NCI-H1694 treated with DMSO at 0.1 percent for 48 hours (cell line): ENCODE measurements at regions not wholly inside any gene's neighbourhood (a gene's known extent, or its start where the extent isn't known, plus 50 kb on each side); places are given as distances from the start of the nearest gene placed in this dataset.
"Not testable (repeated sequence)": the region's sequence is repeated elsewhere in the genome, so short reads cannot be mapped to it uniquely, and the experiment has no call there.

Experiments used
- DNase-seq: peaks from one replicate; lab custom pipeline; 2025; lab: John Stamatoyannopoulos, UW

GRCh38 chr5:57394421-57395210, 88.0 kb downstream of the ACTBL2 start:
- no peak for DNase-seq

DNA sequence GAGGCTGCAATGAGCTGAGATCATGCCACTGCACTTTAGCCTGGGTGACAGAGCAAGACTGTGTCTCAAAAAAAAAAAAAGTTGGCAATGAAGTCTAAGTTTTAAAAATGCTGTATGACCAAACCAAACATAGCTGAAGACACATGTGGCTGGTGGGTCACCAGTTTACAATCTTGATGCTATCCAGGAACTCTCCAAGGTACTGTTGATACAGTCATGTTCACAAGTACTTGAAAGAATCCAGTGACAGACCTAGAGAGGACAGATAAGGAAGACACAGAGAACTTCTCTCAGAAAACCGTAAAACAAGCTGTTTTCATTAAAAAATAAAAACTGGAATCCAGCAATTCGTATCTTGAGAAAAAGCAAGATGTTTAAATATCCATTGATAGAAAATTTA, 95.7 kb downstream of the ACTBL2 start:
- DNase-seq = no peak

- DNase-seq = no peak
Observed at GRCh38 chr5:57383093-57383861, 99.3 kb downstream of the ACTBL2 start.

GRCh38 chr5:57382655-57383054, 100.0 kb downstream of the ACTBL2 start:
- DNase-seq = no peak

DNA sequence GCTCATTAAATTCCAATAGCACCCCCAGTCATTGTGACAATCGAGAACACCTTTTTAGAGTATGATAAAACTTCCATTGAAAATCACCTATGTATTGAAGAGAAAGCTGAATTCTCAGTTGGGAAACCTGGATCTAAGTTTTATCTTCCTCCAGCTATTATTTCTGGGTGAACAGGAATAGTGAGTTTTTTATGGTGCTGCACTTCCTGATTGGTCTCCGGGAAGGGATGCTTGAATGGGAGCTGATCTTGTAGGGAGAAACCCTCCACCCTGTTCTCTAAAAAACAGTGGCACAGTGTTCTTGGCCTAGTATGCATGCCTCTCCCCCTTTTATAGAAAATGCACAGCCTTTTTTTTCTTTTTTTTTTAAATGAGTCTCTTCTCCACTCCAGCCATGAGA, 112.2 kb downstream of the ACTBL2 start:
- no peak for DNase-seq

DNA sequence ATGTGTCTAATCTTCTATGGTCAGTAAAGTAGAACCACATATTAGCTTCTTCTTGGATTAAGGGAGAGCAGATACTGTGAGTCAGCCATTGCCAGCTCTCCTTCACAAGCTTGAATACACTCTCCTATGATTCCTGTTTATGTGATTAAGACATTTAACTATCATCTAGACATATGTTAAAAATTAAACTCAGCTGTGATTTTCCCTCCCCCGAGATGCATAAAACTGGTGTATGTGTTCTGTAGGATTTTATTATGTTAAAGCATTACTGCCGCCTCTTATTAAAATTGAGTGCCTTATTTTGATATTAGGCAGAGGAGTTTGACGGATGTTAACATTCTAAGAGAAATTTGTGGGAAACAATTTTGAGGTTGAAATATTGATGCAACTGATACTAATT, 114.6 kb downstream of the ACTBL2 start:
- DNase-seq = no peak

GRCh38 chr5:57366744-57367143, 115.9 kb downstream of the ACTBL2 start:
- no peak for DNase-seq

GRCh38 chr5:57362951-57363350, 119.7 kb downstream of the ACTBL2 start:
- no peak for DNase-seq

- DNase-seq = no peak
Observed at GRCh38 chr5:57360871-57361270, 121.7 kb downstream of the ACTBL2 start.

DNA sequence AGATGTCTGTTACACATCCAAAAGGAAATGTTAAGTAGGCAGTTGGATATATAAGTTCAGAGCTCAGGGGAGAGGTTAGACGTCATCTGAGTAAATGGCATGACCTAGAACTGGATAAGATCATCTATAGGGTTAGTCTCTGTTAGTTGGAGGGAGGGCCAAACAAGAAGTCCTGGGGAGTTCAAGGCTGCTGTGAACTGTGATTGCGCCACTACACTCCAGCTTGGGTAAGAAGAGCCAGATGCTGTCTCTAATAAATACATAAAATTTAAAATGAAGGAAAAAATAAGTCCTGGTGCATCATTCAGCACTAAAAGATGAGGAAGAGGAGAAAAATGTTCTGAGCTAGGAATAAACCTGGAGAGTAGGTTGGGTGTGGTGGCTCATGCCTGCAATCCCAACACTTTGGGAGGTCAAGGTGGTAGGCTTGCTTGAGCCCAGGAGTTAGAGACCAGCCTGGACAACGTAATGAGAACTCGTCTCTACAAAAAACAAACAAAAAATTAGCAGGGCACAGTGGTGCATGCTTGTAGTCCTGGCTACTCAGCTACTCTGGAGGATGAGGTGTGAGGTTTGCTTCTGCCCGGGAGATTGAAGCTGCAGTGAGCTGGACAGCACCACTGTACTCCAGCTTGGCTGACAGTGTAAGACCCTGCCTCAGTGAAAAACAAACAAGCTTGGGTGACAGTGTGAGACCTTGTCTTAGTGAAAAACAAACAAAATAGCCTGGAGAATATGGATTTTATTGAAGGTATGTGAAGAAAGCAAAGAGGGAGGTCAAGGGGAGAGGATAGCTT, 123.6 kb downstream of the ACTBL2 start:
- DNase-seq = no peak

GRCh38 chr5:57356850-57357249, 125.8 kb downstream of the ACTBL2 start:
- DNase-seq = not testable (repeated sequence)

DNA sequence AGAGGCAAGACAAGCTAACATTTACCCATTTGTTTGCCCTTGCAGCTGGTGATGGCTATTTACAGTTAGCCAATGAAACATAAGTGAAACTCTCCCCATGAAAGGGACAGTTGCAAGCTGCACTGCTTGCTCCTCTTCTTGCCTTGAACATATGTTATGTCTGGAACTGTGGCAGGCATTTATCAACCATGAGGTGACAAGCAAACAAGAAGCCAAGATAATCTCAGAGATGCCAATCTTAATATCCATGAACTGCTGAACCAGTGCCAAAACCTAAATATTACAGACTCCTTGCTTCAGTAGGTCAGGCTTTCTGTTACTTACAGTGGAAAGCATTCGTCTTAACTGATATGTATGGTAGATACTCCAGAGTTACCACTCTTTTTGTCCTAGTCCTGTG, 133.4 kb downstream of the ACTBL2 start:
- no peak for DNase-seq

DNA sequence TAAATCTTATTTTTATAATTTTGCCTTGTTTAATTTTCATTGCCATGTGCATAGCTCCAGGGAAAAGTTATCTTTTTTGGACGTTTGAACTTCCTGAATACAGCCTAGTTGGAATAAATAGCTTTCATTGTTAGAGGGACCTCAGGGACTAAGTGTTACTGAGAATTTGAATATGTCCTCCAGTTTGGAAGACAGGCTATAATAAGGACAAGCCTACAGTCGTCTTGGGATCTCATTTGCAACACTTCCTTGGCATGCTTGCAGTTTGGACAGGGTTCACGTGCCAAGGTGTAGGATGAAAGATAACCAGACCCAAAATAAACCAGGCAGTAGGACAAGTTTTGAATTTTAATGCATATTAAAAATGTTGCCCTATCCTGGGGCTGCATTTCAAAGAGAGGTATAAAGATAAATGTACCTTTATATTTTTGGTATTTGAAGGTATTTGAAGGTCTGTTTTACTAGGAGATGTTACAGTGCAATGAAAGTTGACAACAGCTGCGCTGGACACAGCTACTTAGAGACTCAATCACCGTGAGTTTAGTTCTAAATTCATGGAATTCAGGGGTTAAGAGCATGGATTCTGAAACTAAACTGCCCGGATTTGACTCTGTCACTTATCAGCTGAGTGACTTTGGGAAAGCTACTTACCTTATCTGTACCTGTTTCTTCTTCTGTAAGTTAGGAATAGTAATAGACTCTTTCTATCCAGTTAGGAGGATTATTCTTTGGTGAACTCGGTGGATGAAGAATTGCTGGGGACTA, 134.1 kb downstream of the ACTBL2 start:
- no peak for DNase-seq

GRCh38 chr5:57346328-57346727, 136.3 kb downstream of the ACTBL2 start:
- no peak for DNase-seq

GRCh38 chr5:57341380-57341979, 141.1 kb downstream of the ACTBL2 start:
- no peak for DNase-seq

- DNase-seq = no peak
Observed at GRCh38 chr5:57340681-57341080, 141.9 kb downstream of the ACTBL2 start.

- DNase-seq = no peak
Observed at GRCh38 chr5:57339521-57339920, 143.1 kb downstream of the ACTBL2 start.

GRCh38 chr5:57338868-57339340, 143.7 kb downstream of the ACTBL2 start:
- no peak for DNase-seq

GRCh38 chr5:57338068-57338867, 144.3 kb downstream of the ACTBL2 start:
- DNase-seq = peak; percentile 29

- DNase-seq = no peak
Observed at GRCh38 chr5:57335092-57335660, 147.4 kb downstream of the ACTBL2 start.
